ENCODE measurements at regions not wholly inside any gene's neighbourhood (a gene's known extent, or its start where the extent isn't known, plus 50 kb on each side); places are given as distances from the start of the nearest gene placed in this dataset.

DNA sequence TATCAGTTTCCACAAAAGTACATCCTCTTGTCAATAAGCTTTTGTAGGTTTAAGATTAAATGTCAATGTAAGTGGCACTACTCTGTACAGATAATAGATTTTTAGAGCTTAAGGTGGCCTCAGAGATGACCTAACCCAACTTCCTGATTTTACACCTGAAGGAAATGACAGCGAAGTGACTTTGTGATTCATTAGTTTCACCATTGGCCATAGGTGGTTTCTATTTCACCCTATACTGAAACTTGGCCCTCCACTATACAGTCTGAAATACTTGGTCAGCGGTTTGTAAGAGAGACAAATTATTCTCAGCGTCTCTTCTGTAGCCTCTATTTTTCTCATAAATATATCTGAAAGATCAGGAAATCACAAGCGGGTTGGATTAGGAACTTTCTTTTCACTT is 330.4 kb upstream of the FAM98A start:
- Histone ChIP-seq H3K4me3 (ENCODE audit: low read depth, low read length, poor library complexity, severe bottlenecking) (no peak overlapping the region), H3K4me2 (ENCODE audit: low read length) (no peak overlapping the region), H2AFZ (ENCODE audit: low read length) (no peak overlapping the region), H3K27ac (ENCODE audit: low read depth, low read length, poor library complexity, severe bottlenecking) (no peak overlapping the region), H3K4me1 (ENCODE audit: insufficient read depth, low read length, poor library complexity, severe bottlenecking) (no peaks in the 10 kb centered on the region), H3K9me2 (ENCODE audit: insufficient read depth, low read length) (no peaks in the 10 kb centered on the region), H4K20me1 (ENCODE audit: insufficient read depth, low read length) (no peaks in the 10 kb centered on the region), H3K36me3 (ENCODE audit: insufficient read depth, low read length) (no peaks in the 10 kb centered on the region), H3K79me2 (ENCODE audit: insufficient read depth, low read depth, low read length) (no peaks in the 10 kb centered on the region), H3K9me3 (ENCODE audit: low read length) (no peaks in the 10 kb centered on the region)
- no peak for DNase-seq (ENCODE audit: low spot score)
- no TSS peak for BruUV-seq (replicated peaks)
- intact Hi-C loops (cut with micrococcal nuclease; ENCODE audit: unreplicated experiment) = no loop called here
- no peak for TF ChIP-seq EZH2phosphoT487 (IDR thresholded peaks at IDR 0.05; ENCODE audit: borderline replicate concordance, low read depth, low read length)
- TF ChIP-seq CTCF (conservative IDR thresholded peaks at IDR 0.05; ENCODE audit: low read length) = no peak
- ChIA-PET POLR2A (no interaction called here), CTCF (ENCODE audit: unreplicated experiment) (no interaction called here)

DNA sequence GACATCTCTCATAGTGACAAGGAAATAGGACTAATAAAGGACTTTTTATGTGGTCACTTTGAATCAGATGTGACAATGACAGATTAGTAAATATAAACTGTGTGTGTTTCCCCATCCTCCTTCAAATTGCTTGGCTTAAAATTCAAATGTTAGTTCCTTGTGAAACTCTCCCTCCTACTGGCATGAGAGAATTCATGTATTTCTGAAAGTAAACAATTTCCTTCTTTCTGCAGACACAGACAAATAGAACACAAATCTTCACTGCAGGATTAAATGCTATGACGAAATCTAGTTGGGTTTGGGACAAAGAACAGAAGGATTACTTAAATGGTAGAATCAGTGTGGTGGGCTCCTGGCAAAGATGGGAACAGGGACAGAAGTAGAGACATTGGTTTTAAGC is 328.7 kb upstream of the FAM98A start:
- no TSS peak for BruUV-seq (replicated peaks)
- Histone ChIP-seq H4K20me1 (ENCODE audit: insufficient read depth, low read length) (no peaks in the 10 kb centered on the region), H3K79me2 (ENCODE audit: insufficient read depth, low read depth, low read length) (no peaks in the 10 kb centered on the region), H2AFZ (ENCODE audit: low read length) (no peak overlapping the region), H3K9me3 (ENCODE audit: low read length) (no peaks in the 10 kb centered on the region), H3K4me2 (ENCODE audit: low read length) (no peak overlapping the region), H3K27ac (ENCODE audit: low read depth, low read length, poor library complexity, severe bottlenecking) (no peak overlapping the region), H3K36me3 (ENCODE audit: insufficient read depth, low read length) (no peaks in the 10 kb centered on the region), H3K4me1 (ENCODE audit: insufficient read depth, low read length, poor library complexity, severe bottlenecking) (no peaks in the 10 kb centered on the region), H3K4me3 (ENCODE audit: low read depth, low read length, poor library complexity, severe bottlenecking) (no peak overlapping the region), H3K9me2 (ENCODE audit: insufficient read depth, low read length) (no peaks in the 10 kb centered on the region)
- TF ChIP-seq CTCF (conservative IDR thresholded peaks at IDR 0.05; ENCODE audit: low read length) (no peak), EZH2phosphoT487 (IDR thresholded peaks at IDR 0.05; ENCODE audit: borderline replicate concordance, low read depth, low read length) (no peak)
- ChIA-PET POLR2A (interaction anchor here (0.7 kb wide), 1 partner anchor 319 kb away, joined by 3 read pairs; no protein-coding TSS in a partner anchor), CTCF (ENCODE audit: unreplicated experiment) (no interaction called here)
- no peak for DNase-seq (ENCODE audit: low spot score)
- intact Hi-C loops (cut with micrococcal nuclease; ENCODE audit: unreplicated experiment) = no loop called here

DNA sequence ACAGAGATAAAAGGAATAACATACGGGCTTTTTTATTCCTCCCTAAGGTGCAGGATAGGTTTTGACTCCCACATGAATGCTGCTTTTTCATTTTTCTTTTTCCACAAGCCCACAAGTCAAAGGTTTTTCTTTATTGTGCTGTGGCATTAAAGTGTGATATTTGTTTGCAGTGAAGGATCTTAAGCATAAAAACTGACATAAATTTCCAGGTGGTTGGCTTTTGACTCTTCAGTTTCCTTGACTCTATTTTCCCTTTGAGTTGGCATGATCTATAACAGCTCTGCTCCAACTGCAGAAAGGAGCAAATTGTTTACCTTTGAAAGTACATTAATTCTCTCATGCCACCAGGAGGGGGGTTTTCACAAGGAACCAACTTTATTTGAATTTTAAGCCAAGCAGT is 326.2 kb upstream of the FAM98A start:
- CTCF ChIA-PET (ENCODE audit: unreplicated experiment) = no interaction called here

More for the DNA sequence above, 326.2 kb upstream of the FAM98A start:
- intact Hi-C loops (cut with micrococcal nuclease; ENCODE audit: unreplicated experiment) = no loop called here
- Histone ChIP-seq H3K4me3 (ENCODE audit: low read depth, low read length, poor library complexity, severe bottlenecking) (no peak overlapping the region), H3K27ac (ENCODE audit: low read depth, low read length, poor library complexity, severe bottlenecking) (no peak overlapping the region), H2AFZ (ENCODE audit: low read length) (no peak overlapping the region), H3K79me2 (ENCODE audit: insufficient read depth, low read depth, low read length) (no peaks in the 10 kb centered on the region), H3K9me2 (ENCODE audit: insufficient read depth, low read length) (no peaks in the 10 kb centered on the region), H4K20me1 (ENCODE audit: insufficient read depth, low read length) (no peaks in the 10 kb centered on the region), H3K9me3 (ENCODE audit: low read length) (no peaks in the 10 kb centered on the region), H3K4me2 (ENCODE audit: low read length) (no peak overlapping the region), H3K36me3 (ENCODE audit: insufficient read depth, low read length) (no peaks in the 10 kb centered on the region), H3K4me1 (ENCODE audit: insufficient read depth, low read length, poor library complexity, severe bottlenecking) (no peaks in the 10 kb centered on the region)
- POLR2A ChIA-PET = interaction anchor here (0.8 kb wide), 1 partner anchor 13 kb away, joined by 3 read pairs; no protein-coding TSS in a partner anchor
- DNase-seq (ENCODE audit: low spot score) = no peak
- no peak for TF ChIP-seq EZH2phosphoT487 (IDR thresholded peaks at IDR 0.05; ENCODE audit: borderline replicate concordance, low read depth, low read length)
- no peak for TF ChIP-seq CTCF (conservative IDR thresholded peaks at IDR 0.05; ENCODE audit: low read length)
- BruUV-seq (replicated peaks) = no TSS peak

All from OCI-LY7 (cell line).